GM23338 (cell line): ENCODE measurements at regions not wholly inside any gene's neighbourhood (a gene's known extent, or its start where the extent isn't known, plus 50 kb on each side); places are given as distances from the start of the nearest gene placed in this dataset.

ENCODE experiments used
- CREB1 ChIP-seq: fragments of 250-450 bp; sonication (Bioruptor Pico); IDR thresholded peaks from 2 replicates; pipeline ENCODE4 v1.5.0; 2020; ENCODE audit warnings: low read depth, mild to moderate bottlenecking, moderate library complexity
- EZH2 ChIP-seq: fragments of 200-600 bp; sonication (generic); IDR thresholded peaks from one replicate; pipeline ENCODE4 v1.8.0; 2017; ENCODE audit warnings: antibody characterized with exemption, mild to moderate bottlenecking, low read depth; ENCODE audit not compliant: unreplicated experiment
- EZH2phosphoT487 ChIP-seq: fragments of 200-600 bp; sonication (generic); IDR thresholded peaks from one replicate; pipeline ENCODE4 v1.8.1; 2018; ENCODE audit warnings: antibody characterized with exemption; ENCODE audit not compliant: unreplicated experiment
- JUNB ChIP-seq: IDR thresholded peaks from one replicate; pipeline ENCODE4 v1.6.1; 2016; ENCODE audit warnings: antibody characterized with exemption; ENCODE audit not compliant: unreplicated experiment
- NANOG ChIP-seq: IDR thresholded peaks from 2 replicates; pipeline ENCODE4 v1.6.1; 2016; ENCODE audit warnings: antibody characterized with exemption, borderline replicate concordance
- POLR2AphosphoS5 ChIP-seq: IDR thresholded peaks from 2 replicates; pipeline ENCODE4 v1.6.1; 2016; ENCODE audit warnings: antibody characterized with exemption, low read depth
- STAT1 ChIP-seq: IDR thresholded peaks from one replicate; pipeline ENCODE4 v1.6.1; 2016; ENCODE audit warnings: antibody characterized with exemption; ENCODE audit not compliant: unreplicated experiment
- ZNF114 ChIP-seq: fragments of 250-450 bp; sonication (Bioruptor Pico); IDR thresholded peaks from 2 replicates; pipeline ENCODE4 v1.5.0; 2020; ENCODE audit warnings: mild to moderate bottlenecking, moderate library complexity
- ZNF331 ChIP-seq: fragments of 250-450 bp; sonication (Bioruptor Pico); IDR thresholded peaks from 2 replicates; pipeline ENCODE4 v1.5.0; 2020; ENCODE audit warnings: low read depth, mild to moderate bottlenecking, moderate library complexity
- TF ChIP-seq, protein P1 (sequence below), 2 experiments: fragments of 200-600 bp in 1 of 2; sonication (generic) in 1 of 2; conservative IDR thresholded peaks; 2 replicates each; pipeline versions ENCODE4 v1.5.1 to v1.6.1; 2016 to 2017; ENCODE audit warnings: antibody characterized with exemption in 2 of 2, low read depth in 2 of 2, mild to moderate bottlenecking in 2 of 2, moderate library complexity in 1 of 2
- TF ChIP-seq, protein P2 (sequence below): IDR thresholded peaks from one replicate; pipeline ENCODE4 v1.6.1; 2018; ENCODE audit warnings: antibody characterized with exemption; ENCODE audit not compliant: unreplicated experiment
- TF ChIP-seq, protein P3 (sequence below): fragments of 250-450 bp; sonication (Bioruptor Pico); IDR thresholded peaks from 2 replicates; pipeline ENCODE4 v1.5.0; 2020; ENCODE audit warnings: mild to moderate bottlenecking, moderate library complexity

DNA sequence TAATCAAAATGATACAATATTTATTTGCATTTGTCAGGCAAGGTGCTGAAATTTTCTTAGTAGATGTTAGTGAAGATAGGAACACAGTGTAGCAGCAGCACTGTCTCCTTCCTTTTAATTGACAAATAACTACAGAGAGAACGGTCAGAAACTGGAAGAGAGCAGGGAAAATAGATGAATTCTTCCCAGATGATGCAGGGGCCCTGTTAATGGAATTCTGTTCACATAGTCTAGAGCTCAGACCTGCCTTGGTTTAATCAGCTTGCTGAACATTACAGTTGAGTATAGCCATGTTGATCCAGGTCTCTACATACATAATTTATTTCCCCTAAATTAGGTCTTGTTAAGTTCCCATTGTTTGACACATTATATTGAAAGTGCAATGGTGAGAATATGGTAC is 127.4 kb downstream of the SLC17A6 start:
- TF ChIP-seq CREB1 (CRISPR knock-in tag) (no peak), EZH2 (no peak), NANOG (no peak), EZH2phosphoT487 (no peak), POLR2AphosphoS5 (no peak), STAT1 (no peak), JUNB (no peak), ZNF331 (CRISPR knock-in tag) (no peak), ZNF114 (no peak)
- TF ChIP-seq, protein P1, sequence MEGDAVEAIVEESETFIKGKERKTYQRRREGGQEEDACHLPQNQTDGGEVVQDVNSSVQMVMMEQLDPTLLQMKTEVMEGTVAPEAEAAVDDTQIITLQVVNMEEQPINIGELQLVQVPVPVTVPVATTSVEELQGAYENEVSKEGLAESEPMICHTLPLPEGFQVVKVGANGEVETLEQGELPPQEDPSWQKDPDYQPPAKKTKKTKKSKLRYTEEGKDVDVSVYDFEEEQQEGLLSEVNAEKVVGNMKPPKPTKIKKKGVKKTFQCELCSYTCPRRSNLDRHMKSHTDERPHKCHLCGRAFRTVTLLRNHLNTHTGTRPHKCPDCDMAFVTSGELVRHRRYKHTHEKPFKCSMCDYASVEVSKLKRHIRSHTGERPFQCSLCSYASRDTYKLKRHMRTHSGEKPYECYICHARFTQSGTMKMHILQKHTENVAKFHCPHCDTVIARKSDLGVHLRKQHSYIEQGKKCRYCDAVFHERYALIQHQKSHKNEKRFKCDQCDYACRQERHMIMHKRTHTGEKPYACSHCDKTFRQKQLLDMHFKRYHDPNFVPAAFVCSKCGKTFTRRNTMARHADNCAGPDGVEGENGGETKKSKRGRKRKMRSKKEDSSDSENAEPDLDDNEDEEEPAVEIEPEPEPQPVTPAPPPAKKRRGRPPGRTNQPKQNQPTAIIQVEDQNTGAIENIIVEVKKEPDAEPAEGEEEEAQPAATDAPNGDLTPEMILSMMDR (conservative IDR thresholded peaks at IDR 0.05; ENCODE audit: low read depth in 2 of 2): no peak
- TF ChIP-seq, protein P2, sequence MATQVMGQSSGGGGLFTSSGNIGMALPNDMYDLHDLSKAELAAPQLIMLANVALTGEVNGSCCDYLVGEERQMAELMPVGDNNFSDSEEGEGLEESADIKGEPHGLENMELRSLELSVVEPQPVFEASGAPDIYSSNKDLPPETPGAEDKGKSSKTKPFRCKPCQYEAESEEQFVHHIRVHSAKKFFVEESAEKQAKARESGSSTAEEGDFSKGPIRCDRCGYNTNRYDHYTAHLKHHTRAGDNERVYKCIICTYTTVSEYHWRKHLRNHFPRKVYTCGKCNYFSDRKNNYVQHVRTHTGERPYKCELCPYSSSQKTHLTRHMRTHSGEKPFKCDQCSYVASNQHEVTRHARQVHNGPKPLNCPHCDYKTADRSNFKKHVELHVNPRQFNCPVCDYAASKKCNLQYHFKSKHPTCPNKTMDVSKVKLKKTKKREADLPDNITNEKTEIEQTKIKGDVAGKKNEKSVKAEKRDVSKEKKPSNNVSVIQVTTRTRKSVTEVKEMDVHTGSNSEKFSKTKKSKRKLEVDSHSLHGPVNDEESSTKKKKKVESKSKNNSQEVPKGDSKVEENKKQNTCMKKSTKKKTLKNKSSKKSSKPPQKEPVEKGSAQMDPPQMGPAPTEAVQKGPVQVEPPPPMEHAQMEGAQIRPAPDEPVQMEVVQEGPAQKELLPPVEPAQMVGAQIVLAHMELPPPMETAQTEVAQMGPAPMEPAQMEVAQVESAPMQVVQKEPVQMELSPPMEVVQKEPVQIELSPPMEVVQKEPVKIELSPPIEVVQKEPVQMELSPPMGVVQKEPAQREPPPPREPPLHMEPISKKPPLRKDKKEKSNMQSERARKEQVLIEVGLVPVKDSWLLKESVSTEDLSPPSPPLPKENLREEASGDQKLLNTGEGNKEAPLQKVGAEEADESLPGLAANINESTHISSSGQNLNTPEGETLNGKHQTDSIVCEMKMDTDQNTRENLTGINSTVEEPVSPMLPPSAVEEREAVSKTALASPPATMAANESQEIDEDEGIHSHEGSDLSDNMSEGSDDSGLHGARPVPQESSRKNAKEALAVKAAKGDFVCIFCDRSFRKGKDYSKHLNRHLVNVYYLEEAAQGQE: no peak
- TF ChIP-seq, protein P3, sequence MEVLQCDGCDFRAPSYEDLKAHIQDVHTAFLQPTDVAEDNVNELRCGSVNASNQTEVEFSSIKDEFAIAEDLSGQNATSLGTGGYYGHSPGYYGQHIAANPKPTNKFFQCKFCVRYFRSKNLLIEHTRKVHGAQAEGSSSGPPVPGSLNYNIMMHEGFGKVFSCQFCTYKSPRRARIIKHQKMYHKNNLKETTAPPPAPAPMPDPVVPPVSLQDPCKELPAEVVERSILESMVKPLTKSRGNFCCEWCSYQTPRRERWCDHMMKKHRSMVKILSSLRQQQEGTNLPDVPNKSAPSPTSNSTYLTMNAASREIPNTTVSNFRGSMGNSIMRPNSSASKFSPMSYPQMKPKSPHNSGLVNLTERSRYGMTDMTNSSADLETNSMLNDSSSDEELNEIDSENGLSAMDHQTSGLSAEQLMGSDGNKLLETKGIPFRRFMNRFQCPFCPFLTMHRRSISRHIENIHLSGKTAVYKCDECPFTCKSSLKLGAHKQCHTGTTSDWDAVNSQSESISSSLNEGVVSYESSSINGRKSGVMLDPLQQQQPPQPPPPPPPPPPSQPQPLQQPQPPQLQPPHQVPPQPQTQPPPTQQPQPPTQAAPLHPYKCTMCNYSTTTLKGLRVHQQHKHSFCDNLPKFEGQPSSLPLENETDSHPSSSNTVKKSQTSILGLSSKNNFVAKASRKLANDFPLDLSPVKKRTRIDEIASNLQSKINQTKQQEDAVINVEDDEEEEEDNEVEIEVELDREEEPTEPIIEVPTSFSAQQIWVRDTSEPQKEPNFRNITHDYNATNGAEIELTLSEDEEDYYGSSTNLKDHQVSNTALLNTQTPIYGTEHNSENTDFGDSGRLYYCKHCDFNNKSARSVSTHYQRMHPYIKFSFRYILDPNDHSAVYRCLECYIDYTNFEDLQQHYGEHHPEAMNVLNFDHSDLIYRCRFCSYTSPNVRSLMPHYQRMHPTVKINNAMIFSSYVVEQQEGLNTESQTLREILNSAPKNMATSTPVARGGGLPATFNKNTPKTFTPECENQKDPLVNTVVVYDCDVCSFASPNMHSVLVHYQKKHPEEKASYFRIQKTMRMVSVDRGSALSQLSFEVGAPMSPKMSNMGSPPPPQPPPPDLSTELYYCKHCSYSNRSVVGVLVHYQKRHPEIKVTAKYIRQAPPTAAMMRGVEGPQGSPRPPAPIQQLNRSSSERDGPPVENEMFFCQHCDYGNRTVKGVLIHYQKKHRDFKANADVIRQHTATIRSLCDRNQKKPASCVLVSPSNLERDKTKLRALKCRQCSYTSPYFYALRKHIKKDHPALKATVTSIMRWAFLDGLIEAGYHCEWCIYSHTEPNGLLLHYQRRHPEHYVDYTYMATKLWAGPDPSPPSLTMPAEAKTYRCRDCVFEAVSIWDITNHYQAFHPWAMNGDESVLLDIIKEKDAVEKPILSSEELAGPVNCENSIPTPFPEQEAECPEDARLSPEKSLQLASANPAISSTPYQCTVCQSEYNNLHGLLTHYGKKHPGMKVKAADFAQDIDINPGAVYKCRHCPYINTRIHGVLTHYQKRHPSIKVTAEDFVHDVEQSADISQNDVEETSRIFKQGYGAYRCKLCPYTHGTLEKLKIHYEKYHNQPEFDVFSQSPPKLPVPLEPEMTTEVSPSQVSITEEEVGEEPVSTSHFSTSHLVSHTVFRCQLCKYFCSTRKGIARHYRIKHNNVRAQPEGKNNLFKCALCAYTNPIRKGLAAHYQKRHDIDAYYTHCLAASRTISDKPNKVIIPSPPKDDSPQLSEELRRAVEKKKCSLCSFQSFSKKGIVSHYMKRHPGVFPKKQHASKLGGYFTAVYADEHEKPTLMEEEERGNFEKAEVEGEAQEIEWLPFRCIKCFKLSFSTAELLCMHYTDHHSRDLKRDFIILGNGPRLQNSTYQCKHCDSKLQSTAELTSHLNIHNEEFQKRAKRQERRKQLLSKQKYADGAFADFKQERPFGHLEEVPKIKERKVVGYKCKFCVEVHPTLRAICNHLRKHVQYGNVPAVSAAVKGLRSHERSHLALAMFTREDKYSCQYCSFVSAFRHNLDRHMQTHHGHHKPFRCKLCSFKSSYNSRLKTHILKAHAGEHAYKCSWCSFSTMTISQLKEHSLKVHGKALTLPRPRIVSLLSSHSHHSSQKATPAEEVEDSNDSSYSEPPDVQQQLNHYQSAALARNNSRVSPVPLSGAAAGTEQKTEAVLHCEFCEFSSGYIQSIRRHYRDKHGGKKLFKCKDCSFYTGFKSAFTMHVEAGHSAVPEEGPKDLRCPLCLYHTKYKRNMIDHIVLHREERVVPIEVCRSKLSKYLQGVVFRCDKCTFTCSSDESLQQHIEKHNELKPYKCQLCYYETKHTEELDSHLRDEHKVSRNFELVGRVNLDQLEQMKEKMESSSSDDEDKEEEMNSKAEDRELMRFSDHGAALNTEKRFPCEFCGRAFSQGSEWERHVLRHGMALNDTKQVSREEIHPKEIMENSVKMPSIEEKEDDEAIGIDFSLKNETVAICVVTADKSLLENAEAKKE (CRISPR knock-in tag): no peak
